ENCODE measurements at regions not wholly inside any gene's neighbourhood (a gene's known extent, or its start where the extent isn't known, plus 50 kb on each side); places are given as distances from the start of the nearest gene placed in this dataset.
"Not testable (repeated sequence)": the region's sequence is repeated elsewhere in the genome, so short reads cannot be mapped to it uniquely, and the experiment has no call there.

GRCh38 chrX:121172703-121173102 is 125.3 kb downstream of the GLUD2 start:
- DNase-seq = no peak

GRCh38 chrX:121179972-121180371 is 132.6 kb downstream of the GLUD2 start:
- DNase-seq = no peak

- DNase-seq = no peak
Measured at GRCh38 chrX:121191779-121192178, 144.4 kb downstream of the GLUD2 start.

- DNase-seq = no peak
Measured at GRCh38 chrX:121195719-121196118, 148.3 kb downstream of the GLUD2 start.

DNA sequence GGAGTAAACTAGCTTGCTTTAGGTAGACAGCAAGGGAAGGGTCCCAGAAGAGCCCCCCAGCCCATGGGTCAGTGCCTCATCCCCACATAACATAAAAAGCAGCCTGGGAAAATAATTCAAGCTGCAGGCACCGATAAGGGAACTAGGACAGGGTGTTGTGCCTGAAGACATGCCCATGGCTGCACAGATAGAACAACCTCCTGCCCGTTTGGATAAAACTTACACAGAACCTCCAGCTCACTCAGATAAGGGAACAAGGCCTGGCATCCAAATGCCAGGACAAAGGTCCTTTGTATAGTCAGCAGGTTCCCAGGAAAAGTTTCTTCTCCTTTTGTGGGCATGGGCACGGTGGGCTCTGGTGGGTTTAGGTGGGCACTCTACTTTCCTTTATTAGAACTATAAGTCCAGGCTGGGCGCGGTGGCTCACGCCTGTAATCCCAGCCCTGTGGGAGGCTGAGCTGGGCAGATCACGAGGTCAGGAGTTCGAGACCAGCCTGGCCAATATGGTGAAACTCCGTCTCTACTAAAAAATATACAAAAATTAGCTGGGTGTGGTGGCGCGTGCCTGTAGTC is 149.5 kb downstream of the GLUD2 start:
- DNase-seq = not testable (repeated sequence)

DNA sequence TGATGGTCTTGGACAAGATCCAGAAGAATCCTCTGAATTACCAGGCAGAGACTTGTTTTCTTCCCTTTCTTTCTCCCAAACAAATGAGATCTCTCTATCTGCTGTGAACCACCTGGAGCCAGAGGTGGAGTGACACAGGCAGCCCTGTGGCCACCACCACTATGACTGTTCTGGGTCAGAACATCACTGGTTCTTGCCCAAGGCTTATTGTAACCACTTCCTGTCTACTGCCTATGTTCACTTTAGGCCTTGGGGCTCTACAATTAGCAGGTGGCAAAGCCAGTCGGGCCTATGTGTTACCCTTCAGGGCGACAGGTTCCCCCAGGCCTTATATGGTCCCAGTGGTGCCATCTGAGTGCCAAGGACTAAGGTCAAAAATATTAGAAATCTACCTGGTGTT is 161.2 kb downstream of the GLUD2 start:
- no peak for DNase-seq

- no peak for DNase-seq
Measured at GRCh38 chrX:121216641-121217374, 169.4 kb downstream of the GLUD2 start.

- DNase-seq = no peak
Measured at GRCh38 chrX:121221322-121221977, 174.0 kb downstream of the GLUD2 start.

GRCh38 chrX:121227888-121228287 is 180.5 kb downstream of the GLUD2 start:
- DNase-seq = no peak

GRCh38 chrX:121231566-121232358 is 184.4 kb downstream of the GLUD2 start:
- DNase-seq = no peak

GRCh38 chrX:121236040-121236439 is 188.6 kb downstream of the GLUD2 start:
- no peak for DNase-seq

GRCh38 chrX:121238093-121238492 is 190.7 kb downstream of the GLUD2 start:
- no peak for DNase-seq

- no peak for DNase-seq
Measured at GRCh38 chrX:121244511-121244910, 197.1 kb downstream of the GLUD2 start.

- no peak for DNase-seq
Measured at GRCh38 chrX:121245763-121246162, 198.4 kb downstream of the GLUD2 start.

DNA sequence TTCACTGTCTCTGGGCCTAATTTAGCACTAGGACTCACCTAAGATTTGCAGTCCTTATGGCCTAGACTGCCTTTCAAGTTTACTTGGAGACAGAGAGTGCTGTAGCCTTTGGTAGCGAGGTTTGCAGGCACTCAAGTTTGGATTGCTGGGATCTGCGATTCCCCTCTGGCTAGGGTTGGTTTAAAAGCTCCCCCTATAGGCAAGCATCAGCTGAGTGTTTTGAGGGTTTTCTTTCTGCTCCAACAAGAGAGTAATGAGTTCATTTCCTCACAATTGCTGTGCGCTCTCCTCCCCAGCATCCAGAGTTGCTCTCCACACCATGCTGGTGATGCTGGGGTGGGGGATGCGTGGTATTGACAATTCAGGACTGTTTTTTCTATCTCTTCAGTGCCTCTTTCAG is 206.9 kb downstream of the GLUD2 start:
- no peak for DNase-seq

GRCh38 chrX:121256647-121257046 is 209.2 kb downstream of the GLUD2 start:
- no peak for DNase-seq

DNA sequence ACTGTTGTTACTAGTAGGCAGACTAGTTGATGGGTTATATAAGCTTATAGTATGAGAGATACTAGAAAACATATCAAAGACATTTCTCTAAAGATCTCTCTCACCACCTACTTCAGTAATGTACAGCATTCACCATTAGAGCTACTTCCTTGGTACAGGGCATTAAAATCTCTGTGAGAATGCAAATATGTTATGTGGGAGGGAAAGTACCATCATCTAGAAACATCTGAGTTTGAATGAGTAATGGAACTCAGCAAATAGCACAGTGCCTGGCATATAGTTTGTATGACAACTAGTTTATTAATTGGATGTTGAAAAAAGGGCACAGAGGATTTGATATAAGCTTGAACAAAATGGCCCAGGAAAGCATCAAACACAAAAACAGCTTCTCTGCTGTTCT is 211.1 kb downstream of the GLUD2 start:
- DNase-seq = no peak

DNA sequence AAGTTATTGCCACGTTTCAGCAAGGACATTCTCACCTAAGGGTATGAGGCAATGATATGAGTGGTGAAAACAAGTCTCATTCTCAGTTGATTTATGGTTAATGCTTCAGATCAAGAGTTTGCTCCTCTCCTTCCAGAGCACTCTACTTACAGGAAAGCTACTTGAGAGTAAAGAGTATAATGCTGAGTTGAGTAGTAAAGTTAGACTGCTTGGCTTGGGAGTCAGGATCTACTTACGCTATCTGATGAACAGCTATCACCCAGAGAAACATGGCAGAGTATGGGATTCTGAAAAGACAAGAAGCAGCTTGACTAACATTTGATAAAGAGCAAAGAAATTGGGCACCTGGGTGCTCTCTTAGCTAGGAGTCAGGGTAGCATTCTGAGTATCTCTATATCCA is 211.8 kb downstream of the GLUD2 start:
- no peak for DNase-seq

DNA sequence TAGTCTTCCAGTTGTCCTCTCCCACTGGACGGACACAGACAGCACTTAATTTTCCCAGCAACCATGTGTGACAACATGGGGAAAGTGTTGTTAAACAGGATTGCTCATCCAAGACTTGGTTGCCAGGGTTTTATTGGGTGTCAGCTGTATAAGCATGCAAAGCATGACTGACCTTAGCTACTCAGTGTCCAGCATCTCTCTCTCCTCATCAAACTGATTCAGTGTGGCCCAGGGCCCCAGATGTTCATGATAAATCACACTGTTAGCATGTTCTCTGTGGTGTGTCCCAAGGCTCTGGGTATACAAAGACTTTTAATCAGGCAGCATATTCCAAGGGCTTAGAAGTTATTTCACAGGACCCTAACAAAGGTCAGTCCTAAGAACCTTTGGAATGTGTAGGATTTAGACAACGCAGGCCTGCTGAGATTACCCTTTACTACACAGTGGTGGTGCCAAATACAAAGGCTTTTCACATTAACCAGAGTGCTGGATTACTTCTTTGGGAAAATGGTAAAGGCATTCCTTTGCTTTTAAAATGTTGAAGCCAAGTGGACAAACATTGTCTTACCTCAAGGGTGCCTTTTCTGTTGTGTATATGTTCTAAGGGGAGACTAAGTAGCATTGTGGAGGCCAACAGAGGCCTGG is 213.3 kb downstream of the GLUD2 start:
- no peak for DNase-seq

GRCh38 chrX:121283921-121284320 is 236.5 kb downstream of the GLUD2 start:
- no peak for DNase-seq

DNA sequence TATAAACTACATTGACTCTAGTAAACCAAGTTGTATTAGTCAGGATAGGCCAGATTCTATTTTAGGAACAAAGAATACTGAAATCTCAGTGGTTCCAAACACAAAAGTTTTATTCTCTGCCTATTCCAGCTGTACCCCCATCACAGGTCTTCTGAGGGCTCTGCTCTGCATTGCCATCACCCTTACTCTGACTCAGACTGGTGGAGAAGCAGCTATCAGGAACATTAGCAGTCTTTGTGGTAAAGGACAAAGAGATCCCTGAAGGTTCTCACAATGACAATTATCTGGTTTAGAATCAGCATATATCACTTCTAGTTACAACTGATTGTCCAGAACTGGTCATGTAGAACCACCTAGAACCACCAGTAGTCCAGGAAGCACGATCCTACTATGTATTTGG is 251.1 kb downstream of the GLUD2 start:
- no peak for DNase-seq

DNA sequence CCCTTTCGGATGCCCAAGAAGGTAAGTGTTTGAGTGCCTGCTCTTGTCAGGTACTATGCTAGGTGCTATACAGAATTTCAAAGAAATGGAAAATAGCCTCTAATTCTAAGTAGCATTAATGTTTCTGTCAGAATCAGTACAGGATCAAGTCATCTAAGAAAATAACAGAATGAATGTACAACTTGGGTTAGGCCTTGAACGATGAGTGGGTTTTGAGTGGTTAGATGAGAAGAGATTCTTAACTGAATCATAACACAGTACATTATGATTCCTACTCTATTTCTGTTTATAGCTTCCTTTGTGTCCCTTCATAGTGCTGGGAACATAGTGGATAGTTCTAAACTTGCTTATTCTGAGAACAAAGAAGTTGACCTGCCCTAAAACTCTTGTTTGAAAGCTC is 253.9 kb downstream of the GLUD2 start:
- DNase-seq = no peak

- DNase-seq = no peak
Measured at GRCh38 chrX:121301822-121302221, 254.4 kb downstream of the GLUD2 start.
